ENCODE measurements at regions not wholly inside any gene's neighbourhood (a gene's known extent, or its start where the extent isn't known, plus 50 kb on each side); places are given as distances from the start of the nearest gene placed in this dataset.

DNA sequence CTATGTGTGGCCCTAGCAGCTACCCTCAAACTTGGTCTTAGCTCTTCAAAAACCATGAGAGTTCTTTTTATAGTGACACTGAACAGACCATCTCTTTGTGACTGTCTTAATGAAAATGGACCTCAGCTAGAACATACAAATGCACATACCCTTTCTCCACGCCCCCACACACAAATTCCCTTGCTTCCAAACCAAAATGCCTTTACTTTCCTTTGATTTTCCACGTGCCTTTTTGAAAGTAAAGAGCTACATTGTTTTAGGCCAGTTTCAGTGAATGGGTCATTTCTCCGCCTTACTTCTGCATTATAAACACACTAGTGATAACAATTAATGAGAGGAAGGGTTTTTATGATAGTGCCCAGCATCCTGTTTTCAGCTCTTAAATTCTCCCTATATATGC, 105.8 kb upstream of the EFNA5 start:
- TF ChIP-seq, protein P1, sequence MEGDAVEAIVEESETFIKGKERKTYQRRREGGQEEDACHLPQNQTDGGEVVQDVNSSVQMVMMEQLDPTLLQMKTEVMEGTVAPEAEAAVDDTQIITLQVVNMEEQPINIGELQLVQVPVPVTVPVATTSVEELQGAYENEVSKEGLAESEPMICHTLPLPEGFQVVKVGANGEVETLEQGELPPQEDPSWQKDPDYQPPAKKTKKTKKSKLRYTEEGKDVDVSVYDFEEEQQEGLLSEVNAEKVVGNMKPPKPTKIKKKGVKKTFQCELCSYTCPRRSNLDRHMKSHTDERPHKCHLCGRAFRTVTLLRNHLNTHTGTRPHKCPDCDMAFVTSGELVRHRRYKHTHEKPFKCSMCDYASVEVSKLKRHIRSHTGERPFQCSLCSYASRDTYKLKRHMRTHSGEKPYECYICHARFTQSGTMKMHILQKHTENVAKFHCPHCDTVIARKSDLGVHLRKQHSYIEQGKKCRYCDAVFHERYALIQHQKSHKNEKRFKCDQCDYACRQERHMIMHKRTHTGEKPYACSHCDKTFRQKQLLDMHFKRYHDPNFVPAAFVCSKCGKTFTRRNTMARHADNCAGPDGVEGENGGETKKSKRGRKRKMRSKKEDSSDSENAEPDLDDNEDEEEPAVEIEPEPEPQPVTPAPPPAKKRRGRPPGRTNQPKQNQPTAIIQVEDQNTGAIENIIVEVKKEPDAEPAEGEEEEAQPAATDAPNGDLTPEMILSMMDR (conservative IDR thresholded peaks at IDR 0.05) = no peak
- TF ChIP-seq EZH2 (IDR thresholded peaks at IDR 0.05; ENCODE audit: low read depth) = no peak

Measured in PC-9 (cell line).